Left lung (tissue), 4 donors: ENCODE measurements at regions not wholly inside any gene's neighbourhood (a gene's known extent, or its start where the extent isn't known, plus 50 kb on each side); places are given as distances from the start of the nearest gene placed in this dataset.
"Not testable (repeated sequence)": the region's sequence is repeated elsewhere in the genome, so short reads cannot be mapped to it uniquely, and the experiment has no call there.

Experiments
- ATAC-seq: fragments of 200-7000 bp; cut with Tn5 transposase; one replicate; pipeline ENCODE4 v1.9.1; 2020; ENCODE audit warnings: moderate library complexity
- DNase-seq, 4 donors: peaks; one replicate each; pipeline ENCODE4 v3.0.0-alpha.2; 2013 to 2020
- H3K27ac ChIP-seq, 2 donors: fragments of 200-600 bp; sonication (generic) in 1 of 2; one replicate each; pipeline versions ENCODE4 v1.5.0 to v1.8.0; 2020 to 2021
- H3K27me3 ChIP-seq, 2 donors: fragments of 200-600 bp; sonication (generic) in 1 of 2; one replicate each; pipeline versions ENCODE4 v1.5.0 to v1.8.0; 2020 to 2021
- H3K36me3 ChIP-seq, 2 donors: fragments of 200-600 bp; sonication (generic) in 1 of 2; one replicate each; pipeline versions ENCODE4 v1.5.0 to v1.8.0; 2020 to 2021
- H3K4me1 ChIP-seq, 2 donors: fragments of 200-600 bp; one replicate each; pipeline ENCODE4 v1.8.0; 2021
- H3K4me3 ChIP-seq, 2 donors: fragments of 200-600 bp; sonication (generic) in 1 of 2; one replicate each; pipeline versions ENCODE4 v1.5.0 to v1.8.0; 2020 to 2021; ENCODE audit warnings: mild to moderate bottlenecking in 1 of 2
- H3K9me3 ChIP-seq, 2 donors: fragments of 200-600 bp; sonication (generic) in 1 of 2; one replicate each; pipeline versions ENCODE4 v1.5.0 to v1.8.0; 2020 to 2021
- intact Hi-C, 2 donors: fragments of 100-400 bp; cut with DNase I; formaldehyde crosslinking; loops; one replicate each; pipeline versions ENCODE4 v1.11.2 to v1.14.2; 2022
- TF ChIP-seq, protein P1 (sequence below), 2 donors: fragments of 200-600 bp; sonication (generic) in 1 of 2; IDR thresholded peaks; one replicate each; pipeline versions ENCODE4 v1.5.0 to v1.8.0; 2021; ENCODE audit warnings: antibody characterized with exemption in 2 of 2
- donor health status: DM: no; HTN: yes; CAD: no.
- donor health status: DM: no; HTN: no; CAD: no.

DNA sequence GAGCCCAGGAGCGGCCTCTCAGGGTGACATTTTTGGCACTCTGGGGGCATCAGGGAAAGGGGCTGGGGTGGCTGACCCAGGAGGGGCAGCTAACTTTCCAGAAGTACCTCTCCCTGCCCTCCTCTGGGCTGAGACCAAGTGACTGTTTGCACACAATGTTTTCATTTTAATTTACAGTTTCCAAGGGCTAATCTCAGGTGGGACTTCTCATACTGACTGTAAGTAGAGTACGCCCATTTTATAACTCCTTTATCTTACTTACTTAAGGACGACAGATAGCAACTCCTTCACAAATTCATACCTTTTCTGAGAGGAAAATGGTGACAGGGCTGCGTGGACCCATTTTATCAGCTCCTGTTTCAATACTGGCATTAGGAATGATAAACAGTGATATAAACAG lies 172.9 kb upstream of the EXOC2 start:
- no peak for ATAC-seq
- Histone ChIP-seq H3K36me3 (no peaks in the 10 kb centered on the region), H3K4me3 (no peak overlapping the region), H3K4me1 (no peaks in the 10 kb centered on the region), H3K9me3 (no peaks in the 10 kb centered on the region), H3K27ac (no peak overlapping the region), H3K27me3 (peaks cover 0 to 18% of the 10 kb centered on the region in 2 donors)
- intact Hi-C loops, result no loop called here
- no peak for DNase-seq
- TF ChIP-seq, protein P1, sequence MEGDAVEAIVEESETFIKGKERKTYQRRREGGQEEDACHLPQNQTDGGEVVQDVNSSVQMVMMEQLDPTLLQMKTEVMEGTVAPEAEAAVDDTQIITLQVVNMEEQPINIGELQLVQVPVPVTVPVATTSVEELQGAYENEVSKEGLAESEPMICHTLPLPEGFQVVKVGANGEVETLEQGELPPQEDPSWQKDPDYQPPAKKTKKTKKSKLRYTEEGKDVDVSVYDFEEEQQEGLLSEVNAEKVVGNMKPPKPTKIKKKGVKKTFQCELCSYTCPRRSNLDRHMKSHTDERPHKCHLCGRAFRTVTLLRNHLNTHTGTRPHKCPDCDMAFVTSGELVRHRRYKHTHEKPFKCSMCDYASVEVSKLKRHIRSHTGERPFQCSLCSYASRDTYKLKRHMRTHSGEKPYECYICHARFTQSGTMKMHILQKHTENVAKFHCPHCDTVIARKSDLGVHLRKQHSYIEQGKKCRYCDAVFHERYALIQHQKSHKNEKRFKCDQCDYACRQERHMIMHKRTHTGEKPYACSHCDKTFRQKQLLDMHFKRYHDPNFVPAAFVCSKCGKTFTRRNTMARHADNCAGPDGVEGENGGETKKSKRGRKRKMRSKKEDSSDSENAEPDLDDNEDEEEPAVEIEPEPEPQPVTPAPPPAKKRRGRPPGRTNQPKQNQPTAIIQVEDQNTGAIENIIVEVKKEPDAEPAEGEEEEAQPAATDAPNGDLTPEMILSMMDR (IDR thresholded peaks at IDR 0.05), result no peak

DNA sequence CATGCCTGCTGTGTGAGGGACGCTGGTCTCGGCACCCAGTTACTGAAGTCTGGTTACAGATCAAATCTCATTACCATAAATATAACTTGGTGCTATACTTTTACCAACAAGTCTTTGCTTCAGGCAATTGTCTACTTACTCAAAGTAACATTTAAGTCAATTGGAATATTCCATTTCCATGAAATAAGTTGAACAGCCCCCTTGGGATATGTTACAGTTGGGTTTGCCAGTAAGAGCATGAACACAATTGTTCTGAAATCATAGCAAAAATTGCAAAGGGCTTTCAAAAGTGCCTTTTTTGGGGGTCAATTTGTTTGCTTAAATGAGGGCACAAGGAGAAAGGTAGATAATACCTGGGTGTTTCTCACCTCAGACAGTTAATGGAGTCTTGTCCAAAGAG lies 170.9 kb upstream of the EXOC2 start:
- ATAC-seq (no peak), DNase-seq (no peak)
- Histone ChIP-seq H3K27ac (no peak overlapping the region), H3K4me1 (no peaks in the 10 kb centered on the region), H3K36me3 (no peaks in the 10 kb centered on the region), H3K9me3 (no peaks in the 10 kb centered on the region), H3K4me3 (no peak overlapping the region), H3K27me3 (peaks cover 0 to 19% of the 10 kb centered on the region in 2 donors)
- TF ChIP-seq, protein P1 (IDR thresholded peaks at IDR 0.05), result no peak
- intact Hi-C loops, result no loop called here

DNA sequence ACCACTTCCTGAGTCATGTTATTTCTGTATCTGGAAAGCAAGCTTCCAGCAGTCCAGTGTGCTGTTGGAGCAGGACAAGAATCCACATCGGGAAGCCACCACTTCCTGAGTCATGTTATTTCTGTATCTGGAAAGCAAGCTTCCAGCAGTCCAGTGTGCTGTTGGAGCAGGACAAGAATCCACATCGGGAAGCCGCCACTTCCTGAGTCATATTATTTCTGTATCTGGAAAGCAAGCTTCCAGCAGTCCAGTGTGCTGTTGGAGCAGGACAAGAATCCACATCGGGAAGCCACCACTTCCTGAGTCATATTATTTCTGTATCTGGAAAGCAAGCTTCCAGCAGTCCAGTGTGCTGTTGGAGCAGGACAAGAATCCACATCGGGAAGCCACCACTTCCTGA lies 170.2 kb upstream of the EXOC2 start:
- H3K4me1 ChIP-seq, H3K9me3 ChIP-seq, H3K27ac ChIP-seq, ATAC-seq, H3K4me3 ChIP-seq, intact Hi-C loops, DNase-seq, H3K36me3 ChIP-seq: not testable (repeated sequence)
- H3K27me3 ChIP-seq, result peaks cover 0 to 19% of the 10 kb centered on the region in 2 donors

DNA sequence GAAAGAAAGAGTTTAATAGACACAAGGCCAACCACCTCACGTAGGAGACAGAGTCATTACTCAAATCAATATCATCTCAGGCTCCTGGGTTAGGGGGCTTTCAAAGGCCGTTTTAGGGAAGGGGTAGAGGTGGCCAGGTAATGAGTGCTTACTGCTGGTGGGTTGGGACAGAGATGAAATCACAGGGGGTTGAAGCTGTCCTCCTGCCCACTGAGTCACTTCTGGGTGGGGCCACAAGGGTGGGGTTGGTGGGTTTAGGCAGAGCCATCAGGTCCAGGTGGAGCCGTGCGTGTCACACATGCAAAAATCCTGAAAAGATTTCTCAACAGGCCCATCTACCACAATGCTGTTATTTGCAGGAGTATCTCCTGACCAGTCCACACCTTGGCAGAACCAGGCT lies 167.0 kb upstream of the EXOC2 start:
- TF ChIP-seq, protein P1 (IDR thresholded peaks at IDR 0.05), result no peak
- ATAC-seq (no peak), DNase-seq (no peak)
- Histone ChIP-seq H3K4me1 (no peaks in the 10 kb centered on the region), H3K9me3 (no peaks in the 10 kb centered on the region), H3K4me3 (no peak overlapping the region), H3K27ac (no peak overlapping the region), H3K36me3 (no peaks in the 10 kb centered on the region), H3K27me3 (peaks cover 0 to 19% of the 10 kb centered on the region in 2 donors)
- intact Hi-C loops, result no loop called here

DNA sequence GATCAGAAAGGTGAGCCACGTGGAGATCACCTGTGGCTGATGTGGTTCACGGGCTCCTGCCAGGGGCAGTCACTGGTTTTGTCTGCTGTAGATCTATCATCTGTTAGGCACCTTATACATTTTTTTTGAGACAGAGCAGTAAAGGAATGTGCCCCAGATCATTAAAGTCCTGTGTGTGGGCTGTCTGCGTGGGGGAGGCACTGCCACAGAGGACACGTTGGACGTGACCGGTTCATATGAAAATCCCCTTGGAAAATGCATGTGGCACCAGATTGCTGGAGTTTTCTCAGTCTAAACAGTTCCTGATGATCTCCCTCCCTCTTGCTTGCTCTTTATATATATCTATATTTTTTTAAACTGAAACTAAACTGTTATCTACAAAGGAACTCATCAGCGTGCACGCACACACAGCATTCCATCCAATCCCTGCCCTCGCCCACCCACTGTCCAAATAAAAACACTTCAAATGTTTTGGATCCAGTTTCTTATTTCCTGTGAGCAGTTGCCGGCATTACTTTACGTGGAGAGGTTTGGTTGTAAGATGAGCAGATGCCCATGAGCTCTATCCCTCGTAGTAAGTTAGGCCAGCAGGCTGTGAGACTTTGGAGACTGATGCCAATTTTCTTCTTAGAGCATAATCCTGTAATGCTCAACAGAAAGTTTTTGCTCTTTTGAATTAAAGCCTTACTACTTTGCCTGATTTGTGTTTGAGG lies 161.6 kb upstream of the EXOC2 start:
- H3K9me3 ChIP-seq, result peaks cover 0 to 4% of the 10 kb centered on the region in 2 donors
- intact Hi-C loops, result no loop called here
- TF ChIP-seq, protein P1 (IDR thresholded peaks at IDR 0.05), result no peak
- no peaks in the 10 kb centered on the region for H3K27me3 ChIP-seq
- H3K27ac ChIP-seq, result no peak overlapping the region
- DNase-seq, result peak in 1 of 4 donors; percentile 56
- ATAC-seq, result no peak
- H3K36me3 ChIP-seq, result no peaks in the 10 kb centered on the region
- no peaks in the 10 kb centered on the region for H3K4me1 ChIP-seq
- no peak overlapping the region for H3K4me3 ChIP-seq

DNA sequence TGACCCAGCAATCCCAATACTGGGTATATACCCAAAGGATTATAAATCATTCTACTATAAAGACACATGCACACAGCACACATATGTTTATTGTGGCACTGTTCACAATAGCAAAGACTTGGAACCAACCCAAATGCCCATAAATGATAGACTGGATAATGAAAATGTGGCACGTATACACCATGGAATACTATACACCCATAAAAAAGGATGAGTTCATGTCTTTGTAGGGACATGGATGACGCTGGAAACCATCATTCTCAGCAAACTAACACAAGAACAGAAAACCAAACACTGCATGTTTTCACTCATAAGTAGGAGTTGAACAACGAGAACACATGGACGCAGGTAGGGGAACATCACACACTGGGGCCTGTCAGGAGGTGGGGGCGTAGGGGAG lies 159.3 kb upstream of the EXOC2 start:
- H3K9me3 ChIP-seq, H3K4me1 ChIP-seq, H3K36me3 ChIP-seq, ATAC-seq, DNase-seq, intact Hi-C loops, H3K27me3 ChIP-seq, H3K4me3 ChIP-seq, H3K27ac ChIP-seq: not testable (repeated sequence)
